ENCODE measurements at regions not wholly inside any gene's neighbourhood (a gene's known extent, or its start where the extent isn't known, plus 50 kb on each side); places are given as distances from the start of the nearest gene placed in this dataset.

DNA sequence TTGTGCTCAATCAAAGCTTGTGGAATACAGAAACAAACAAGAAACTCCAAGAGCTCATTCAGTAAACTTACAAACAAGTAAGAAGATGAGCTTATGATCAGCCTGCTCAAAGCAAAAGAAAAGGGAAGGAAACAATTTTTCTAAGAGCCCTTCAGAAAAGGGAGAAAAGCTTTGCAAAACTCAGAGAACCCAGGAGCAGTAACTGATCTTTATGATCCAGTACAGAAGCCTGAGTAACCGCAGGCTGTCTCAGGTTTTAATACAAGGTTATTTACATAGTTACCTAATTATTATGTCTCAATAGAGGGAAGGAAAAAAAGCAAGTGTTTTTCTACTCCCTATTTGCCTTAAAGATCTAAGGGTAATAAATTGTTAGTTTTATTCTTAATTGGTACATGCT is 226.5 kb downstream of the MAFB start:
- TF ChIP-seq, protein P1, sequence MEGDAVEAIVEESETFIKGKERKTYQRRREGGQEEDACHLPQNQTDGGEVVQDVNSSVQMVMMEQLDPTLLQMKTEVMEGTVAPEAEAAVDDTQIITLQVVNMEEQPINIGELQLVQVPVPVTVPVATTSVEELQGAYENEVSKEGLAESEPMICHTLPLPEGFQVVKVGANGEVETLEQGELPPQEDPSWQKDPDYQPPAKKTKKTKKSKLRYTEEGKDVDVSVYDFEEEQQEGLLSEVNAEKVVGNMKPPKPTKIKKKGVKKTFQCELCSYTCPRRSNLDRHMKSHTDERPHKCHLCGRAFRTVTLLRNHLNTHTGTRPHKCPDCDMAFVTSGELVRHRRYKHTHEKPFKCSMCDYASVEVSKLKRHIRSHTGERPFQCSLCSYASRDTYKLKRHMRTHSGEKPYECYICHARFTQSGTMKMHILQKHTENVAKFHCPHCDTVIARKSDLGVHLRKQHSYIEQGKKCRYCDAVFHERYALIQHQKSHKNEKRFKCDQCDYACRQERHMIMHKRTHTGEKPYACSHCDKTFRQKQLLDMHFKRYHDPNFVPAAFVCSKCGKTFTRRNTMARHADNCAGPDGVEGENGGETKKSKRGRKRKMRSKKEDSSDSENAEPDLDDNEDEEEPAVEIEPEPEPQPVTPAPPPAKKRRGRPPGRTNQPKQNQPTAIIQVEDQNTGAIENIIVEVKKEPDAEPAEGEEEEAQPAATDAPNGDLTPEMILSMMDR (IDR thresholded peaks at IDR 0.05; ENCODE audit: low read depth, low read length, poor library complexity, severe bottlenecking) = no peak
- TF ChIP-seq EZH2phosphoT487 (IDR thresholded peaks at IDR 0.05; ENCODE audit: borderline replicate concordance, low read length) = no peak
- Histone ChIP-seq H3K4me3 (ENCODE audit: low read length) (no peak overlapping the region), H3K9me3 (ENCODE audit: control insufficient read depth, insufficient read depth, low read length) (no peaks in the 10 kb centered on the region), H3K4me1 (ENCODE audit: control insufficient read depth, low read length) (no peaks in the 10 kb centered on the region), H3K79me2 (ENCODE audit: control insufficient read depth, low read length) (no peaks in the 10 kb centered on the region), H3K9me2 (replicated peaks; ENCODE audit: control insufficient read depth, low read length) (no peaks in the 10 kb centered on the region), H3K4me2 (ENCODE audit: low read length) (no peak overlapping the region), H3K27ac (ENCODE audit: low read depth, low read length) (no peak overlapping the region), H3F3A (ENCODE audit: control insufficient read depth, insufficient read depth) (no peaks in the 10 kb centered on the region), H3K36me3 (ENCODE audit: control insufficient read depth, low read length) (no peaks in the 10 kb centered on the region), H4K20me1 (ENCODE audit: control insufficient read depth, insufficient read depth, low read depth, low read length) (no peaks in the 10 kb centered on the region), H3K27me3 (ENCODE audit: control insufficient read depth, low read length) (peaks cover 5% of the 10 kb centered on the region)

DNA sequence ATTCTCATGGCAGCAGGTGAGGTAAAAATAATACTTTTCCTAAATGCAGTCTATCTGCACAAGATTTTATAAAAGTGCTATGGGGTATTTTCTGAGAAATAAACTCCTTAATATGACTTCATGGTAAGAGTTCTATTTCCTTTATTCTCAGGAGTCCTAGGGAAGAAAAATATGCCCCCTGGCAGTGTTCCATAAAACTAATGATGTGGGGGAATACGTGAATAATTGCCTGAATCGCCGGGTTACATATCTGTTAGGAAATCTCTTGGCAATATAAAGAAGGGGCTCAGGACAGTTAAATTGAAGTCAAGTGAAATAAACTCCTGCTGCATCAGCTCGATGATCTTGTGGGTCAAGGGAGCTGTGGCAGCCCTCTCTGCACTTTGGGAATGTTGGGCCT is 229.7 kb downstream of the MAFB start:
- Histone ChIP-seq H3K9me3 (ENCODE audit: control insufficient read depth, insufficient read depth, low read length) (no peaks in the 10 kb centered on the region), H3K27ac (ENCODE audit: low read depth, low read length) (no peak overlapping the region)

DNA sequence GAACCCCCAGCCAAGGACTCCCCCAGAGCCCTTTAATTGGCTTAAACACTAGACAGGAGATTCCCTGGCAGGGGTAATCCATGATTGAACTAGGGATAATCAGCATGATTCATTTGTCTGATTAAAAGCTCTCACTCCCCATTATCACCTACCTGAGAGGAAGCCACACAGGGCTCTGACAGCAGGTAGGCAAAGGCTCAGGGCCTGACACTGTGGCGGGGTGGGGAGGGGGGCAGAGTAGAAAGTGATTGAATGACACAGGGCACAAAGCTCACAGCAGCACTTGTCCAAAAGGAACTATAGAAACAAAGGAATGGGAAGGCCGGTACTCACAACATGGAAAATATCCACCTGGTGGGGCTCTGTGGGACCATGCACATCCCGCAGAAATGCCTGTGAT is 231.6 kb downstream of the MAFB start:
- Histone ChIP-seq H4K20me1 (ENCODE audit: control insufficient read depth, insufficient read depth, low read depth, low read length) (no peaks in the 10 kb centered on the region), H3K4me1 (ENCODE audit: control insufficient read depth, low read length) (no peaks in the 10 kb centered on the region), H3K9me3 (ENCODE audit: control insufficient read depth, insufficient read depth, low read length) (no peaks in the 10 kb centered on the region), H3K4me2 (ENCODE audit: low read length) (no peak overlapping the region), H3K27ac (ENCODE audit: low read depth, low read length) (no peak overlapping the region), H3K4me3 (ENCODE audit: low read length) (no peak overlapping the region), H3K79me2 (ENCODE audit: control insufficient read depth, low read length) (no peaks in the 10 kb centered on the region), H3K36me3 (ENCODE audit: control insufficient read depth, low read length) (no peaks in the 10 kb centered on the region), H3F3A (ENCODE audit: control insufficient read depth, insufficient read depth) (no peaks in the 10 kb centered on the region), H3K9me2 (replicated peaks; ENCODE audit: control insufficient read depth, low read length) (no peaks in the 10 kb centered on the region), H3K27me3 (ENCODE audit: control insufficient read depth, low read length) (peaks cover 6% of the 10 kb centered on the region; the same call in 1 of the 2 replicates)
- no peak for TF ChIP-seq EZH2phosphoT487 (IDR thresholded peaks at IDR 0.05; ENCODE audit: borderline replicate concordance, low read length)
- TF ChIP-seq, protein P1 (IDR thresholded peaks at IDR 0.05; ENCODE audit: low read depth, low read length, poor library complexity, severe bottlenecking) = no peak

More for the DNA sequence above, 229.7 kb downstream of the MAFB start:
- no peaks in the 10 kb centered on the region for H3K4me1 ChIP-seq (ENCODE audit: control insufficient read depth, low read length)
- no peak for TF ChIP-seq EZH2phosphoT487 (IDR thresholded peaks at IDR 0.05; ENCODE audit: borderline replicate concordance, low read length)
- TF ChIP-seq, protein P1 (IDR thresholded peaks at IDR 0.05; ENCODE audit: low read depth, low read length, poor library complexity, severe bottlenecking) = no peak
- no peaks in the 10 kb centered on the region for H3F3A ChIP-seq (ENCODE audit: control insufficient read depth, insufficient read depth)
- no peaks in the 10 kb centered on the region for H3K9me2 ChIP-seq (replicated peaks; ENCODE audit: control insufficient read depth, low read length)
- H3K27me3 ChIP-seq (ENCODE audit: control insufficient read depth, low read length) = peaks cover 6% of the 10 kb centered on the region; the same call in 1 of the 2 replicates
- H3K79me2 ChIP-seq (ENCODE audit: control insufficient read depth, low read length) = no peaks in the 10 kb centered on the region
- H3K4me2 ChIP-seq (ENCODE audit: low read length) = no peak overlapping the region
- no peak overlapping the region for H3K4me3 ChIP-seq (ENCODE audit: low read length)
- no peaks in the 10 kb centered on the region for H4K20me1 ChIP-seq (ENCODE audit: control insufficient read depth, insufficient read depth, low read depth, low read length)
- H3K36me3 ChIP-seq (ENCODE audit: control insufficient read depth, low read length) = no peaks in the 10 kb centered on the region

Measured in DOHH2 (cell line).